ENCODE measurements at regions not wholly inside any gene's neighbourhood (a gene's known extent, or its start where the extent isn't known, plus 50 kb on each side); places are given as distances from the start of the nearest gene placed in this dataset.

DNA sequence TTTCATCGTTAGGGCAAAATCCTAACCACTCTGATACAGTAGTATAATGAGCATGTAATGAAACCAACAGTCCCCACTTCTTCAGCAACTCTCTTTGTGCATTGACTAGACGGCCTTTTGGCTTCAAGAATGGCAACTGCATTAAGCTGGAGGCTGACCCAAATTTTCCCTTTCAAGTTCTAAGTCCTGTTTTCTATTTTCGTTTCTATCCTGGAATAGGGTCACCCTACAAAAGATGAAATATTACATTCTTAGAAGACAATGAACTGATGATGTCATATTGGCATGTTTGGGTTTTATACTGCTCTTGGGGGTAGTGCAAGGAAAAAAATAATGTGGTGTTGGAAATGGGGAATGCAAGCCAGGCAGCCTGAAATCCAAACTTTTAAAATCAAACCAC lies 254.4 kb downstream of the ETAA1 start:
- TF ChIP-seq, protein P1, sequence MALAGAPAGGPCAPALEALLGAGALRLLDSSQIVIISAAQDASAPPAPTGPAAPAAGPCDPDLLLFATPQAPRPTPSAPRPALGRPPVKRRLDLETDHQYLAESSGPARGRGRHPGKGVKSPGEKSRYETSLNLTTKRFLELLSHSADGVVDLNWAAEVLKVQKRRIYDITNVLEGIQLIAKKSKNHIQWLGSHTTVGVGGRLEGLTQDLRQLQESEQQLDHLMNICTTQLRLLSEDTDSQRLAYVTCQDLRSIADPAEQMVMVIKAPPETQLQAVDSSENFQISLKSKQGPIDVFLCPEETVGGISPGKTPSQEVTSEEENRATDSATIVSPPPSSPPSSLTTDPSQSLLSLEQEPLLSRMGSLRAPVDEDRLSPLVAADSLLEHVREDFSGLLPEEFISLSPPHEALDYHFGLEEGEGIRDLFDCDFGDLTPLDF (CRISPR knock-in tag; IDR thresholded peaks at IDR 0.05), result no peak
- TF ChIP-seq CTCF (IDR thresholded peaks at IDR 0.05) (no peak), ESRRA (CRISPR knock-in tag; IDR thresholded peaks at IDR 0.05; ENCODE audit: borderline replicate concordance) (no peak)
- TF ChIP-seq, protein P2, sequence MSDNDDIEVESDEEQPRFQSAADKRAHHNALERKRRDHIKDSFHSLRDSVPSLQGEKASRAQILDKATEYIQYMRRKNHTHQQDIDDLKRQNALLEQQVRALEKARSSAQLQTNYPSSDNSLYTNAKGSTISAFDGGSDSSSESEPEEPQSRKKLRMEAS (CRISPR knock-in tag; IDR thresholded peaks at IDR 0.05), result no peak
- TF ChIP-seq, protein P3, sequence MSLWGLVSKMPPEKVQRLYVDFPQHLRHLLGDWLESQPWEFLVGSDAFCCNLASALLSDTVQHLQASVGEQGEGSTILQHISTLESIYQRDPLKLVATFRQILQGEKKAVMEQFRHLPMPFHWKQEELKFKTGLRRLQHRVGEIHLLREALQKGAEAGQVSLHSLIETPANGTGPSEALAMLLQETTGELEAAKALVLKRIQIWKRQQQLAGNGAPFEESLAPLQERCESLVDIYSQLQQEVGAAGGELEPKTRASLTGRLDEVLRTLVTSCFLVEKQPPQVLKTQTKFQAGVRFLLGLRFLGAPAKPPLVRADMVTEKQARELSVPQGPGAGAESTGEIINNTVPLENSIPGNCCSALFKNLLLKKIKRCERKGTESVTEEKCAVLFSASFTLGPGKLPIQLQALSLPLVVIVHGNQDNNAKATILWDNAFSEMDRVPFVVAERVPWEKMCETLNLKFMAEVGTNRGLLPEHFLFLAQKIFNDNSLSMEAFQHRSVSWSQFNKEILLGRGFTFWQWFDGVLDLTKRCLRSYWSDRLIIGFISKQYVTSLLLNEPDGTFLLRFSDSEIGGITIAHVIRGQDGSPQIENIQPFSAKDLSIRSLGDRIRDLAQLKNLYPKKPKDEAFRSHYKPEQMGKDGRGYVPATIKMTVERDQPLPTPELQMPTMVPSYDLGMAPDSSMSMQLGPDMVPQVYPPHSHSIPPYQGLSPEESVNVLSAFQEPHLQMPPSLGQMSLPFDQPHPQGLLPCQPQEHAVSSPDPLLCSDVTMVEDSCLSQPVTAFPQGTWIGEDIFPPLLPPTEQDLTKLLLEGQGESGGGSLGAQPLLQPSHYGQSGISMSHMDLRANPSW (CRISPR knock-in tag; conservative IDR thresholded peaks at IDR 0.05; ENCODE audit: low read depth), result no peak
